HG03039 (cell line): ENCODE measurements at regions not wholly inside any gene's neighbourhood (a gene's known extent, or its start where the extent isn't known, plus 50 kb on each side); places are given as distances from the start of the nearest gene placed in this dataset.
"Not testable (repeated sequence)": the region's sequence is repeated elsewhere in the genome, so short reads cannot be mapped to it uniquely, and the experiment has no call there.

Experiments used
- ATAC-seq: cut with Tn5 transposase; IDR thresholded peaks from one replicate; pipeline ENCODE4 v1.9.1; 2021; ENCODE audit warnings: mild to moderate bottlenecking, moderate library complexity; ENCODE audit not compliant: unreplicated experiment

DNA sequence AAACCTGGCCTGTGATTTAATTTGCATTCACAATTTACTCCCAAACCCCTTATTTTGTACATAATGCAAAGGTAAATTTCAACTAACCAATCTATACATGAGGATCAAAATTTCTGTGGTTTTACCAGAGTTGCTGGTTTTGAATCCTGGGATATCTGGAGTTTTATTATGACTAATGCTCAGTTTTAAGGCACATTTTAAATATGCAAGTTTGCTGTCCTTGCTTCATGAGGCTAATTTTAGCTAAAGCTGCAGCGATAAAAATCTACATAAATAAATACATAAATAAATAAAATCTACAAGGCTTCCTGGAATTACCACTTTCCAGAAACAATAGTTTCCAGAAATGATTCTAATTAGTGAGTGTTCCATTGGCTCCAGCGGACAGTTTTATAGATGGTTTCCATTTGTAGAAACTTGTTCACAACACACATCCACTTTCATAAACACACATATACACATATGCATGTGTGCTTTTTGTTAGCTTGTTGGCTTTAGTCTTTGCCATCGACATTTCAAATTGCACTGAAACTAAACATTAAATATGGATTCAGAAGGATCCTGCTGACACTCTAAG, 339.5 kb upstream of the NRP1 start:
- no peak for ATAC-seq

DNA sequence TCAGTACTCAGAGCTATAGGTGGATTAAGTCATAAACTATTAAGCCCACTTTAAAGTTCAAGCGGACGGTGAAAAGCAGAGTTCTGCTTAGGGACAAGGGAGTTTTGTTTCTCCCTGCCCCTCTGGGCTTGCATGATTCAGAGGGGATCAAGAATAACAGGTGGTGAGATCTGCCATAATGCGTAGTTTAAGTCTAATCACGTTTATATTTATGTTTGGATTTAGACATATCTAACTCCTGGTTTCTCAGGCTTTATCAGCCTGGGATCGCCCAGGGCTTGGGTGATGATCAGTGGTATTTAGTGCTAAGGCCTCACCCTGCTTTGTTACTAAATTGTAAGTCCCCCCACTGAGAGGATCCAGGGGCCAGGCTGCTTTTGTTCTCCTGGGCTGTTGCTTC, 335.4 kb upstream of the NRP1 start:
- no peak for ATAC-seq

DNA sequence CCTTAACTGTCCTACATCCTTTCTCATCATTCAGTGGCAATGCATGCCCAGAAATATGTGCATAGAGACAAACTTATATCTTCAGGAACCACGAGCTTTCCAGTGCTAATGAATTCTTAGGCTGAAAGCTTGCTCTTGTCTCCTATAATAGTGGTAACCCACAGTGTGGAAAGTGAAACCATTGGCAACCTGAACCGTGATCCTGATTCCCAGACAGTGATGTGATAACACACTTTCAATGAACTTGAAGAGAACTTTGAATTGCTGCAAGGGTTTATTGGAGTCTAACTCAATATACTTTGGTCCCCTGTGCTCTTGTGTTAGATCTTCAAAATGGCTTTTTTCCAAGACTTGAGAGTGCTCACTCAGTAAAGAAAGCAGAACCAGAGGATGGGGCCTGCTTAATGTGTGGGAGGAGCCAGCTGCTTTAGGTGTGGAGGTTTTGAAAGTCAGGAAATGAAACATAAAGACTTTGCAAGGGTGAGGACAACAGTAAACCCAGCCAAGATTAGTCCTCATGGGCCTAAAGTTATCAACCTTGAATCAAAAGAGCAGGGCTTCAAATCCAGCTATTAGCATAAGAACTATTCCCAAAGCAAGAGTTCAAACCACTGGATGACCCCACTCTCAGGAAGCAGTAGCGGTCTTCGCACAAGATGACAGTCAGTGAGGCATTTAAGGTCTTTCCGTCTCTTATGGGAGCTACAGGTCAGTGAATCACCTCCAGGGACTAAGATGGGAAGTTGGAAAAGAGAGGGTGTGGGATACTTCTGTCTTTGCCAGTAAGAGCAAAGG, 332.4 kb upstream of the NRP1 start:
- ATAC-seq = no peak

DNA sequence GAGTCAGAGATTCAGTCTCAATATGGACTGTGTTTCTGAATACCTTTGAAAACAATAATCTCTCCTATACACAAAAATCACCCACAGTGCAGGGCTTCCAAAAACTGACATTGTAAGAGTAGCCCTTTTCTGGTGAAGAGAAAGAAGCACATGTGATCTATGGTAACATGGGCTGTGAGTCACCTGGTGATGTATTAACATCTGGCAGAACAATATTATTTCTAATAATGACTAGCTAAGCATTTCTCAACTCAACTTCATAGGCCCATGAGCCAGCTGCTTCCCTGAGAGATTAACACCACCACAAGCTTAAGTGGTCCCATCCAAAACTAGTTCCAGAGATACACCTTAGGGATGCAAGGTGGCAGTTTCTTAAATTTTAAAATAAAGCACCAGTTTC, 331.0 kb upstream of the NRP1 start:
- no peak for ATAC-seq

DNA sequence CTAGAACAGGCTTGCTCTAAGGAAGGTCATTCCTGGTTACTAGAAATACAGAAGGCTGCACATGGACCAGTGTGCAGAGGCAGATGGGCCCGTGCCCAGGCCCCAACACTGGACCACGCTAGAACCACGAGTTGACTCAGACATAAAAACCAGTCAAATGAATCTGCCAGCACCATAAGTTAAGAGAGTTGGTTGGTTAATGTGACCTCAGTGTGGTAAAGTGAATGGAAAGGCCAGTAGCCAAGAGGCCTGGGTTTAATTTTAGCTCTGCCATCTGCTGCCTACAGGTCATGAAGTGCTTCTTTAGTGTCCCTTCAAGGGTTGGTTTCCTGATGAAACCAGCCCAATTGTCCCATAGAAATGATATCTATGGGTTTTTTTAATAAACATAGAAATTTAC, 329.6 kb upstream of the NRP1 start:
- no peak for ATAC-seq

DNA sequence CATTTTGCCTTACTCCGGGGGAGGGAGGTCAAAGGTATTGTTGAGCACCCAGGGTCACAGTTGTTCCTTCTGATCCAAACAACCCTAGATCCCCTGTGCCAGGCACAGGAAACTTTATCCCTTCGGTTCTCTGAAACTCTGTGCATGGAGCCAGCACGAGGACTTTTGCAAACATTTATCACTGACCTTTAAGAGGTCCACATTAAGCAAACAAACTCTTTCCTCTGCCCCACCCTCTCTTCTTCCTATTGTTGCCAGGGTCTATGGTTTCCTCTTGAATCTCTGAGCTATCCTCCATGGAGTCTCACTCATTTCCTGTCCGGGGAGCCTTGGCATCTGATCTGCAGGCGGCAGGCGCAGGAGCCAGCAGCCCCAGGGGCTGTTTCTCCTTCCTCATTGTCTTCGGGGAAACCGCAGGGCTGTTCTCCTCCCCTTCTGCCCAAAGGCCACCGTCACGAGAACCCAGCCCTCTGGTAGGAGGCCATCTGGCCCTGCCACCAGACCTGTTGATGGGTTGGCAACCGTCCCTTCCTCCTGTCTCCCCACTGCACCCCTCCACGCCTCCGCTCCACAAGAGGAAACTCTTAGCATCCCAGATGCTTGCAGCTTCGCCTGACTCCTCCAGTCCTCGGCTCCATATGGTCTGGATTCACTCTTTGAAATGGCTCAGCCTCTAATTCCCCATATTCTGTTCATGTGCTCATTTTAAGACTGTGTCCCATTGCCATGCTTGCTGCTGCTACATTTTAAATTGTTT, 327.3 kb upstream of the NRP1 start:
- no peak for ATAC-seq

DNA sequence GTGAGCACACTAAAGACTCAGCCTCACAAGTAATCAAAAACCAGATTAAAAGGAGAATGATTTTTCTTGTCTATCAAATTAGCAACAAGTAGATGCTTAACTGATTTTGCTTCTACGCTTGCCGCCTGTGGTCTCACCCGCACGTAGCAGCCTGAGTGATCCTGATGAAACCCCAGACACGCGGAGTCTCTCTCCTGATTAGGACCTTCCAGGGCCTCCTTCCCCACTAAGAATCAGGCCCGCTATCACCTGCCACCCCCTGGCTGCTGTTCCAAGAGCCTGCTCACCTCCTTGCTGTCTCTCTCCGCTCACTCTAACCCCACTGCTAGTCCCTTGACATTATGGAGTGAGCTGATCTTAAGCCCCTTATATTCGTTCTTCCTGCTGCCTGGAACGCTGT, 325.9 kb upstream of the NRP1 start:
- ATAC-seq = no peak

DNA sequence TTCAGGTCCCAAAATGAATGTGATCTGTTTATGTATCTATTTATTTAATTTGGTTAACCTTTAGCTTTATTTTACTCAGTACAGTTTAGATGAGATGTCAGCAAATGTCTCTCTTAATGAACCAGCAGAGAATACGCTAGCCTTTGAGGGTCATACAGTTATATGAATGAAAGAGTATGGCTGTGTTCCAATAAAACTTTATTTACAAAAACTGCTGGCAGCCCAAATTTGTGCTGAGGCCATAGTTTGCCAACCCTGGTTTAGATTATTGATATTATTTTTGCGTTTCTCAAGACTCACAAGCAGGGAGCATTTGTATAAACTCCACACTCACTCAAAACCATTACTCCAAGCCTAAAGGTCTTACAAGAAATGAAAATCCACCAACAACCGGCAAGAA, 323.4 kb upstream of the NRP1 start:
- ATAC-seq = no peak

DNA sequence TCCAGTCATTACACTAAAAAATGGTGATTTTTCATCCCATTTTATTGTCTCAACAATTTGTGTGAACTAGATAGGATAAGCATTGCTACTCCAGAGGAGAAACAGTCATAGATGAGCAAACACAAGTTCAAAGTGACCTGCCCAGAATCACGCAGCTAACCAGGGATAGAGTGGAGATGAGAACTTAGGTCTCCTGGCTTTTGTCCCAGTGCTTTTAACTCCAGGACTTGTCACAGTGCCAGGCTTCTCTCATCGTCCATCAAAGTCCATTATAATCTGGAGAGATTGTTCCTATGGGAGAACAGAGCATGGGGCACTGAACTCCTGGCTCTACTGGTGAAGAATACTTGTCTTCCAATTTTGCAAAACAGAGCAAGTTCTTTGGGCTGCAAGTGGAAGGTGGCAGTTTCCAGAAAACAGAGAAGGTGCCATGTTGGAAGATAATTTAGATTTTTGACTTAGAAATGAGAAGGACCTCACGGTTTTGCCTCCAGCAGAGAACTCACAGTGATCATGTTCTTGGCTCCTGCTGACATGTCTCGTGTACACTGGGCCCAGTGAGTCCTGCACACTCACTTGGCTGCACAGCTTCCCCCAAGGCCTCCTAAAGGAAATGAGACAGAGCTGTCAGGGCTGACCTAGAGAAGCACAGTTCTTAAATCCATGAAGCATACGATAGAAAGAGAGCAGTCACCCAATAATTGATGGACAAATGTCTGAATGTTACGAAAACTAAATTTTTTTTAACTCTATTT, 322.9 kb upstream of the NRP1 start:
- no peak for ATAC-seq

DNA sequence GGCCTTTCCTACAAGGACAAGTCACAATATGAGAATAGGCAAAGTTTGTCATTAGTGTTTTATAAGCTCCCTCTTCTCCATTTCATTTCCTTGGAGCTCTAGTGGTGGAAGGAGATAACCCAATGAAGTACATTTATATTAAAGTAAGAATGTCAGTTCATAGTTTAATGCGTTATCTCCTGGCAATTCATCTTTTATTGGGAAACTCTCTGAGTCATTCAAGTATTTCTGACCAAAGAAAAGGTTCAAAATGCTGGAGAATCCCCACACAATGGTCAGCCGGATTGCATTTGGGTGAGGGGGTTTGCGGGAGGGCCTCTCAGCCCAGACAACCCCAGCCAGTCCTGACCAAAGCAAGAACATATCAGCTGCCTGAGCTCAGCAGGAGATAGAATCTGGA, 321.5 kb upstream of the NRP1 start:
- ATAC-seq = no peak

DNA sequence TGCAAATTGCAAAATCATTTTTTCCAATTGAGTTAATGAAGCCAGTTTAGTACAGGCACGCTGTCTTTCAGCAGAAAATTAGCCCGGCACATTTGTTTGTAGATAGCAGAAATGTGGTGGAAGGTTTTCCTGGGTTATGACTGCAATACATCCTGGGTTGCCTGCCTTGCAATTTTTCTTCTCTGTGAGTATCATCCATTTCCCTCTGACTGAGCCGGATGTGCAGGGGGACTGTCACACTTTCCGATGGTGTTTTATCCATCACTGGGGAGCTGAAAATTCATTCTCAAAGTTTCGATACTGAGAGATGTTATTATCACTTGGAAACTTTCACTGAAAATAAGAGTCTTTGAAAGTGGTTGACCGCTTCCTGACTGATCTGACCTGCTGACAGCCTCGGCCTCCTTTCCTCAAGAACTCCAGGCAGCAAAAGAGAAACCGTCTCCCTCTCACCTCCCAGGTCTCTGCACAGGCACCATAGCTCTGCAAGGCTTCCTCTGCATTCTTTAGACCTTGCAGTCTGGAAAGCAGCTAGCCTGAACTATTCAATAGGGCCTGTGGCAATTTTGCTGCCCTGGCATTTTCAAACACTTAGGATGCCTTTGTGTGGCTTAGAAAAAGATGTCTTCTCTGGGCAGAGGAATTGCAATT, 320.8 kb upstream of the NRP1 start:
- ATAC-seq = no peak

DNA sequence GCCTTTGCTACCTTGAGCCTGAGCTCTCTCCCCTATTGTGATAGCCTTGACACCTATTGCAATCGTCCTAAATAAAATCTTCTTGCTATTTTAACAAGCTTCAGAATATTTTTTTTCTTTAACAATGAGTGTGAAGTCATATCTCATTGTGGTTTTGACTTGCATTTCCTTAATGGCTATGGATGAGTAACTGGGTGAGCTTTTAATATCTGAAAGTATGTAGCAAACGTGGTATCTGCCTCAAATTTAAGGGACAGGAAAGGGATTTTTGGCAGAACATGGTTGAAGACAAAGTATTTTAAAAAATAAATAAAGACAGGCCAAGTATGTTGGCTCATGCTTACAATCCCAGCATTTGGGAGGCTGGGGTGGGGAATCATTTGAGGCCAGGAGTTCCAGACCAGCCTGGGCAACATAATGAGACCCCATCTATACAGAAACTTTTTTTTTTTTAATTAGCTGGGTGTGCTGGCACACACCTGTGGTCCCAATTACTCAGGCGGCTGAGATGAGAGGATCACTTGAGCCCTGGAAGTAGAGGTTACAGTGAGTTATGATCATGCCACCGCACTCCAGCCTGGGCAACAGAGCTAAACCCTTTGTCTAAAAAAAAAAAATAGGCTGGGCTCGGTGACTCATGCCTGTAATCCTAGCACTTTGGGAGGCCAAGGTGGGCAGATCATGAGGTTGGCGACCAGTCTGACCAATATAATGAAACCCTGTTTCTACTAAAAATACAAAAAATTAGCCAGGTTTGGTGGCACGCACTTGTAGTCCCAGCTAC, 319.3 kb upstream of the NRP1 start:
- no peak for ATAC-seq

DNA sequence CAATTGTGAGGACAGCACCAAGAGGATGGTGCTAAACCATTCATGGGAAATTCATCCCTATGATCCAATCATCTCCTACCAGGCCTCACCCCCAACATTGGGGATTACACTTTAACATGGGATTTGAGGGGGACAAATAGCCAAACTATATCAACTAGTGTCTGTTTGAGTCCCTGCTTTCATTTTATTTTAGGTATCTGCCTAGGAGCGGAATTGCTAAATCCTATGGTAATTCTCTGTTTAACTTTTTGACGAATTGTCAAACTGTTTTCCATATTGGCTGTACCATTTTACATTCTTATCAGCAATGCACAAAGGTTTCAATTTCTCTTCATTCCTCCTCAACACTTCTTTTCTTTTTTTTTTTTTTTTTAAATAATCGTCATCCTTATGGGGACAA, 318.4 kb upstream of the NRP1 start:
- ATAC-seq = no peak

DNA sequence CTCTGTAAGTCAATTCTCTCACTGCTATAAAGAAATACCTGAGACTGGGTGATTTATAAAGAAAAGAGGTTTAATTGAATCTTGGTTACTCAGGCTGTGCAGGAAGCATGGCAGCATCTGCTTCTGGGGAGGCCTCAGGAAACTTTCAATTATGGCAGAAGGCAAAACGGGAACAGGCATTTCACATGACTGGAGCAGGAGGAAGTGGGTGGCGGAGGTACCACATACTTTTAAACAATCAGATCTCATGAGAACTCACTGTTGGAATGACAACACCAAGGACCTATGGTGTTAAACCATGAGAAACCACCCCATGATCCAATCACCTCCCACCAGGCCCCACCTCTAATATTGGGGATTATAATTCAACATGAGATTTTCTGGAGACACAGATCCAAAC, 315.7 kb upstream of the NRP1 start:
- ATAC-seq = not testable (repeated sequence)

DNA sequence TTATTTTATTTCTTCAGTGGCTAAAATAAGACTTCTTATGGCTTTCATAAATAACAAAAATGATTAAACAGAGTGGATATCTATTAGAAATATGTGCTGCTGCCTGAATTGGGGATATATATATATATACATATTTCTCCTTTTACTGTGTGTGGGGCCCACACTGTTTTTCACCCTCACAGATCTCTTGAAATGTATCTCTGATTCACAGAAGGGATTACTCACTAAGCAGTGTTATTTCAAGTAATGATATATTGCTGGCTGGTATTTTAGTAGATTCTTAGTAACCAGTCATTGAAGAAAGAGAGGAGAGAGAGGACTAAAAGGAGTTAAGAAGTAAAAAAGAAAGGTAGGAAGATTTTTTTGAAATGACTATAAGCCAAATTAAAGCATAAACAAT, 308.6 kb upstream of the NRP1 start:
- ATAC-seq = no peak

DNA sequence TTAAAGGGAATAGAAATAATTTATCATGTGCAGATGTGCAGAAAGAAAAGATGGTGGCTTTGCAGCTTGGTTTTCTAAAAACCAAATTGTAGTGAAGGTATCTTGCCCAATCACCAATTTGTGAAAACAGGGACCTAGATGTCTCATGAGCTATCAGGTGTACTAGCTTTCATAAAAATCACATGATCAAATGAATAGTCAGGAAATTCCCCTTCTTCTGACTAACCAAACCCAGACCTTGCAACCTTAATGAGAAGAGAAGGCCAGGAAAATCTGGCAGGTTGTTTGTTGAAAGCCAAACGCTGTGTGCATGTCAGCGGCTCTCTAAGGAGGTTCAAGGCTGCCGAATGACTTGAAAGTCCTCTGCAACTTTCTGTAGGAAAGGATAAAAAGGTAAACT, 304.4 kb upstream of the NRP1 start:
- no peak for ATAC-seq

DNA sequence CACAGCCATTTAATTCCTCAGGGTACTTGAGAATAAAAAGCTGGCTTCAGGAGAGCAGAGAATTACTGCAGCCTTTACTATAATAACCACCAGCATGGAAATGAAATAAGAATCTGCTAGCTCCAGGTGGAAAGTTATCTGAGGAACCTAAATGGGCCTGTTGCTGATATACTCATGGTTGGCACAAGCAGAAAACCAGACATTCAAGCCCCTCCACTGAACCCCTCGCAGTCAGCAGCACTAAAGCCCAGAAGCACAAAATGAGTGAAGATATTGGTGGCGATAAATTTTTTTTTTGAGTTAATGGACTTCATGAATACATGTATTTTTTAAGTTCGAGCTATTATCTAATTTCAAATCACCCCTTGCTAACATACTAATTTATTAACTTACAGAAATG, 303.9 kb upstream of the NRP1 start:
- ATAC-seq = no peak

DNA sequence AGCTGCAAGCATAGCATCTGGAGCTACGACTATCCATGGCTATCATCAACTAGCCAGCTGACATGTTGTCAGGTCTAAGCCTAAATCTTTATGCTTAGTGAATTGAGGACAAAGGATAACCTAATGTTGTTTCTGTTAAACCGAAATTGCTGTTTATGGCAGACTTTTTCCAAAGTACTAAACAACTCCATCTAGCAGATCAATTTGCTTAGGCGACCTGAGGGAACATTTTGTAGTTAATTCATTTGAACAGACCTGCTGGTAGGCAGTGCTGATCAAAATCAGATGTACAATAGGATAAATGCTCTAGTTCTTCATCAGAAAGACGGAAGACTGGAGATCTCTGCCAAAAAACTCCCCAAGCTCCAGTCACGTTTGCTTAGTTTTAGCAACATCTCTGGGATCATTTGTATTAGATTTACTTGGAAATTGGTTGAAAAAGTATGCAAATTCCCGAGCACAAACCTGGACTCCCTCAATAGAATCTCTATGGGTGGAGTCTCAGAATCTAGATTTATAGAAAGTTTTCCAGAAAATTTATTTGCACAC, 301.6 kb upstream of the NRP1 start:
- ATAC-seq = no peak

DNA sequence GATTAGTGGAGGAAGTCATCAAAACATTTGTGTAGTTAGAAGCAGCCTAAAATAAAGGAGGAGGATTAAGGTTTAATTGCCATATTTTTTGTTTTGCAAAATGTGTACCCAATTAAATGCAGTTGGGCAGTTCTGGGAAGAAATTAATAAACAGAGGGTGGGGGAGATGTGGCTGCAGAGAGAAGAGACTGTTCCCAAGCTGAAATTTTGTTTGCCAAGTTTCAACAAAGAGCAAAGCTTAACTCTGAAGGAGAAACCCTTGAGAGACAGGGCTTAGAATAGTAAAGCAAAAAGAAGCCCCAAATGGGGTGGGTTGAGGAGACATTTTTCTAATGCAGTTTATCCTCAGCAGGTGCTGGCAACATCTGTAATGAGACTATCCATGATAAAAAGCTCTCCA, 298.0 kb upstream of the NRP1 start:
- ATAC-seq = no peak

DNA sequence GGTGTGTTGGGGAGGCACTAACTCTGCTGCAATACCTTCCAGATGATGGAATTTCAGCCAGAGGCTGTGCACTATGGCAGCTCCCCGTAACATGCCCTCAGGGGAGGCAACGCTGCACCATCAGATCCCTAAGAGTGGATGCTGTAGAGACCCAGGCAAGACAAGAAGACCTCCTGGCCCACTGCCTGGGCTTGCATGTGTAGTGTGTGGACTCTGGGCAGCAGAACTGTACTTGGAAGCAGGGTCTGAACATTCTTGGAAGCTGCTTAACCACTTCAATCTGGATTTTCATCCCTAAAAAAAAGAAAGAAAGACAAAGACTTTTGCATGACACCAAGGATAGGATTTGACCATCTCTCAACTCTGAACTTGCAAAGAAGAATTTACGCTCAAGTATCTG, 297.5 kb upstream of the NRP1 start:
- no peak for ATAC-seq
